Endothelial cell of umbilical vein (primary cell): ENCODE measurements at regions not wholly inside any gene's neighbourhood (a gene's known extent, or its start where the extent isn't known, plus 50 kb on each side); places are given as distances from the start of the nearest gene placed in this dataset.

Experiments
- BruUV-seq: library from RNA; stranded (reverse); fragments of 400-500 nt; replicated peaks from 2 replicates; lab custom pipeline; 2021; lab: Mats Ljungman, UMichigan
- CTCF ChIA-PET: fragments of 300-600, 350-600 bp; sonication (Branson Sonifier 250); formaldehyde crosslinking; loops from one replicate; lab custom pipeline; 2021; ENCODE audit warnings: antibody characterized with exemption, inconsistent platforms; lab: Charles Lee
- POLR2A ChIA-PET: fragments of 300-600, 350-600 bp; sonication (Branson Sonifier 250); formaldehyde crosslinking; loops from one replicate; lab custom pipeline; 2021; ENCODE audit warnings: antibody characterized with exemption, inconsistent platforms; lab: Charles Lee
- DNase-seq: peaks from one replicate; pipeline ENCODE4 v3.0.0-alpha.2; 2011; ENCODE audit warnings: low read depth, low spot score
- FAIRE-seq: peaks from 2 replicates; lab custom pipeline; 2011; peaks lifted over from hg19 to GRCh38; lab: Jason Lieb, UNC
- H2AFZ ChIP-seq: 2 replicates; pipeline ENCODE4 v1.6.0; 2012; ENCODE audit warnings: low read depth, low read length, control low read depth, inconsistent platforms
- H3K27ac ChIP-seq: 2 replicates; pipeline ENCODE4 v1.5.1; 2011; ENCODE audit warnings: low read depth, mild to moderate bottlenecking, control low read depth, low read length, moderate library complexity; ENCODE audit not compliant: insufficient read depth
- H3K27me3 ChIP-seq, 2 experiments: 2 replicates each; pipeline versions ENCODE4 v1.6.0 to v1.6.1; 2011; ENCODE audit warnings: low read length in 2 of 2, mixed read lengths in 1 of 2; ENCODE audit not compliant: control insufficient read depth in 2 of 2, insufficient read depth in 2 of 2
- H3K36me3 ChIP-seq, 2 experiments: 2 replicates in 1 of 2; 3 replicates in 1 of 2; pipeline ENCODE4 v1.5.1; 2011; ENCODE audit warnings: low read length in 2 of 2, mild to moderate bottlenecking in 1 of 2, moderate library complexity in 1 of 2; ENCODE audit not compliant: control insufficient read depth in 2 of 2, insufficient read depth in 2 of 2; ENCODE audit errors: extremely low read depth in 1 of 2
- H3K4me1 ChIP-seq: 3 replicates; pipeline ENCODE4 v1.5.1; 2011; ENCODE audit warnings: mild to moderate bottlenecking, low read length; ENCODE audit not compliant: control insufficient read depth, insufficient read depth; ENCODE audit errors: extremely low read depth
- H3K4me2 ChIP-seq: 2 replicates; pipeline ENCODE4 v1.6.1; 2011; ENCODE audit warnings: low read length, control low read depth, mixed read lengths; ENCODE audit not compliant: insufficient read depth
- H3K4me3 ChIP-seq, 3 experiments: fragments of 200-600 bp in 1 of 3; sonication (generic), shearing (Covaris generic) in 1 of 3; replicated peaks in 1 of 3; 2 replicates each; pipeline ENCODE4 v1.5.1; 2011 to 2016; ENCODE audit warnings: control low read depth in 3 of 3, low read length in 3 of 3, mild to moderate bottlenecking in 2 of 3, inconsistent platforms in 1 of 3, low read depth in 1 of 3, moderate library complexity in 1 of 3; ENCODE audit not compliant: insufficient read depth in 1 of 3
- H3K79me2 ChIP-seq: 2 replicates; pipeline ENCODE4 v1.6.0; 2012; ENCODE audit warnings: low read length, inconsistent platforms; ENCODE audit not compliant: control insufficient read depth, insufficient read depth
- H3K9ac ChIP-seq: replicated peaks from 2 replicates; pipeline ENCODE3; 2011; ENCODE audit warnings: low read length, control low read depth; ENCODE audit not compliant: insufficient read depth; ENCODE audit errors: extremely low read depth
- H3K9me1 ChIP-seq: replicated peaks from 3 replicates; pipeline ENCODE4 v1.6.0; 2011; ENCODE audit warnings: mild to moderate bottlenecking, low read length; ENCODE audit not compliant: control insufficient read depth, insufficient read depth; ENCODE audit errors: extremely low read depth
- H3K9me3 ChIP-seq: replicated peaks from 2 replicates; pipeline ENCODE4 v1.5.1; 2012; ENCODE audit warnings: low read length, inconsistent platforms; ENCODE audit not compliant: control insufficient read depth, insufficient read depth
- H4K20me1 ChIP-seq: replicated peaks from 2 replicates; pipeline ENCODE3; 2011; ENCODE audit warnings: mild to moderate bottlenecking, low read length; ENCODE audit not compliant: control insufficient read depth, insufficient read depth; ENCODE audit errors: extremely low read depth
- EZH2 ChIP-seq: IDR thresholded peaks from 2 replicates; pipeline ENCODE4 v1.6.1; 2012; ENCODE audit warnings: borderline replicate concordance, low read depth, mild to moderate bottlenecking, moderate library complexity, low read length, inconsistent platforms; ENCODE audit not compliant: severe bottlenecking
- GATA2 ChIP-seq: IDR thresholded peaks from 2 replicates; pipeline ENCODE4 v1.7.0; 2011; ENCODE audit warnings: low read depth, mild to moderate bottlenecking, moderate library complexity, mixed read lengths, low read length; ENCODE audit not compliant: insufficient read length, insufficient read depth
- JUN ChIP-seq: IDR thresholded peaks from 2 replicates; pipeline ENCODE4 v1.6.1; 2011; ENCODE audit warnings: borderline replicate concordance, low read depth; ENCODE audit not compliant: insufficient read length, insufficient read depth
- MYC ChIP-seq: IDR thresholded peaks from one replicate; pipeline ENCODE4 v1.6.1; 2011; ENCODE audit warnings: mild to moderate bottlenecking, low read depth, low read length
- dilution Hi-C: fragments of 300-500 bp; cut with MboI; formaldehyde crosslinking; loops from one replicate; pipeline ENCODE4 v1.15.0; 2019; ENCODE audit warnings: low sequenced_read_pairs; ENCODE audit not compliant: extremely low pct_ligation_motif_present
- intact Hi-C: fragments of 100-400 bp; cut with micrococcal nuclease; formaldehyde crosslinking; loops from one replicate; pipeline ENCODE4 v1.10.0; 2022
- TF ChIP-seq, protein P1 (sequence below): IDR thresholded peaks from 2 replicates; pipeline ENCODE4 v1.6.1; 2011; ENCODE audit not compliant: insufficient read depth, insufficient read length
- TF ChIP-seq, protein P2 (sequence below), 2 donors: IDR thresholded peaks; 1 replicate in 1 of 2; 2 replicates in 1 of 2; pipeline ENCODE4 v1.5.1; 2011; ENCODE audit warnings: low read length in 2 of 2, mild to moderate bottlenecking in 2 of 2, moderate library complexity in 2 of 2, control low read depth in 1 of 2, inconsistent platforms in 1 of 2, low read depth in 1 of 2; ENCODE audit not compliant: insufficient read depth in 1 of 2; ENCODE audit errors: extremely low read depth in 1 of 2

- TF ChIP-seq JUN = no peak
- TF ChIP-seq, protein P1, sequence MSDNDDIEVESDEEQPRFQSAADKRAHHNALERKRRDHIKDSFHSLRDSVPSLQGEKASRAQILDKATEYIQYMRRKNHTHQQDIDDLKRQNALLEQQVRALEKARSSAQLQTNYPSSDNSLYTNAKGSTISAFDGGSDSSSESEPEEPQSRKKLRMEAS = no peak
- TF ChIP-seq, protein P2, sequence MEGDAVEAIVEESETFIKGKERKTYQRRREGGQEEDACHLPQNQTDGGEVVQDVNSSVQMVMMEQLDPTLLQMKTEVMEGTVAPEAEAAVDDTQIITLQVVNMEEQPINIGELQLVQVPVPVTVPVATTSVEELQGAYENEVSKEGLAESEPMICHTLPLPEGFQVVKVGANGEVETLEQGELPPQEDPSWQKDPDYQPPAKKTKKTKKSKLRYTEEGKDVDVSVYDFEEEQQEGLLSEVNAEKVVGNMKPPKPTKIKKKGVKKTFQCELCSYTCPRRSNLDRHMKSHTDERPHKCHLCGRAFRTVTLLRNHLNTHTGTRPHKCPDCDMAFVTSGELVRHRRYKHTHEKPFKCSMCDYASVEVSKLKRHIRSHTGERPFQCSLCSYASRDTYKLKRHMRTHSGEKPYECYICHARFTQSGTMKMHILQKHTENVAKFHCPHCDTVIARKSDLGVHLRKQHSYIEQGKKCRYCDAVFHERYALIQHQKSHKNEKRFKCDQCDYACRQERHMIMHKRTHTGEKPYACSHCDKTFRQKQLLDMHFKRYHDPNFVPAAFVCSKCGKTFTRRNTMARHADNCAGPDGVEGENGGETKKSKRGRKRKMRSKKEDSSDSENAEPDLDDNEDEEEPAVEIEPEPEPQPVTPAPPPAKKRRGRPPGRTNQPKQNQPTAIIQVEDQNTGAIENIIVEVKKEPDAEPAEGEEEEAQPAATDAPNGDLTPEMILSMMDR (IDR thresholded peaks at IDR 0.05; ENCODE audit: extremely low read depth in 1 of 2, insufficient read depth in 1 of 2, low read depth in 1 of 2, low read length in 2 of 2) = no peak
Observed at GRCh38 chr1:17958704-17959103, 148.9 kb upstream of the IGSF21 start.

GRCh38 chr1:17963513-17963912 is 144.1 kb upstream of the IGSF21 start:
- dilution Hi-C loops (no loop called here), intact Hi-C loops (no loop called here)
- H3K27ac ChIP-seq = no peak overlapping the region
- H4K20me1 ChIP-seq = no peaks in the 10 kb centered on the region
- BruUV-seq = no TSS peak
- TF ChIP-seq MYC (no peak), GATA2 (no peak), EZH2 (no peak)
- H3K36me3 ChIP-seq = no peaks in the 10 kb centered on the region
- H3K79me2 ChIP-seq = no peaks in the 10 kb centered on the region
- H2AFZ ChIP-seq = no peak overlapping the region
- H3K9me1 ChIP-seq = no peaks in the 10 kb centered on the region
- H3K9ac ChIP-seq = no peak overlapping the region
- FAIRE-seq (no peak), DNase-seq (no peak)
- H3K27me3 ChIP-seq = no peaks in the 10 kb centered on the region
- no peak overlapping the region for H3K4me2 ChIP-seq
- POLR2A ChIA-PET = no interaction called here
- CTCF ChIA-PET = no interaction called here
- peaks cover 2% of the 10 kb centered on the region for H3K9me3 ChIP-seq
- no peaks in the 10 kb centered on the region for H3K4me1 ChIP-seq
- H3K4me3 ChIP-seq = no peak overlapping the region

More at GRCh38 chr1:17958704-17959103, 148.9 kb upstream of the IGSF21 start:
- H3K27ac ChIP-seq = no peak overlapping the region
- no peak overlapping the region for H3K4me2 ChIP-seq
- CTCF ChIA-PET = no interaction called here
- POLR2A ChIA-PET = no interaction called here
- H3K9ac ChIP-seq = no peak overlapping the region
- H2AFZ ChIP-seq = no peak overlapping the region
- peaks cover under 1% of the 10 kb centered on the region for H3K9me3 ChIP-seq
- FAIRE-seq (no peak), DNase-seq (no peak)
- H3K4me1 ChIP-seq = no peaks in the 10 kb centered on the region
- H3K79me2 ChIP-seq = no peaks in the 10 kb centered on the region
- H3K36me3 ChIP-seq = no peaks in the 10 kb centered on the region
- H3K9me1 ChIP-seq = no peaks in the 10 kb centered on the region
- no peak overlapping the region for H3K4me3 ChIP-seq
- no TSS peak for BruUV-seq
- H3K27me3 ChIP-seq = no peaks in the 10 kb centered on the region
- dilution Hi-C loops (no loop called here), intact Hi-C loops (no loop called here)
- no peaks in the 10 kb centered on the region for H4K20me1 ChIP-seq
